Activated CD8-positive, alpha-beta T cell treated with anti-CD3 and anti-CD28 coated beads for 36 hours (primary cell): ENCODE measurements at regions not wholly inside any gene's neighbourhood (a gene's known extent, or its start where the extent isn't known, plus 50 kb on each side); places are given as distances from the start of the nearest gene placed in this dataset.

Experiments
- ATAC-seq: fragments of 200-7000 bp; cut with Tn5 transposase; one replicate; pipeline ENCODE4 v1.10.0; 2021; ENCODE audit warnings: mild to moderate bottlenecking, moderate library complexity
- CTCF ChIA-PET: fragments of 350-600 bp; sonication (Branson Sonifier 250); formaldehyde crosslinking; loops from one replicate; lab custom pipeline; 2021; ENCODE audit warnings: antibody characterized with exemption; lab: Charles Lee
- POLR2A ChIA-PET: fragments of 350-600 bp; sonication (Branson Sonifier 250); formaldehyde crosslinking; loops from one replicate; lab custom pipeline; 2021; ENCODE audit warnings: antibody characterized with exemption; lab: Charles Lee
- DNase-seq: peaks from one replicate; pipeline ENCODE4 v3.0.0-alpha.2; 2020
- H3K27ac Mint-ChIP-seq: one replicate; pipeline ENCODE4 v1.8.0; 2021; ENCODE audit warnings: mild to moderate bottlenecking, mixed read lengths
- H3K27me3 Mint-ChIP-seq: one replicate; pipeline ENCODE4 v1.8.0; 2021; ENCODE audit warnings: mixed read lengths
- H3K36me3 Mint-ChIP-seq: one replicate; pipeline ENCODE4 v1.8.0; 2021; ENCODE audit warnings: low read depth, mixed read lengths
- H3K4me1 Mint-ChIP-seq: one replicate; pipeline ENCODE4 v1.8.0; 2021; ENCODE audit warnings: low read depth, mixed read lengths
- H3K4me3 Mint-ChIP-seq: one replicate; pipeline ENCODE4 v1.8.0; 2021; ENCODE audit warnings: mild to moderate bottlenecking, moderate library complexity, mixed read lengths
- H3K9me3 Mint-ChIP-seq: one replicate; pipeline ENCODE4 v1.8.0; 2021; ENCODE audit warnings: mixed read lengths
- intact Hi-C: fragments of 100-400 bp; cut with micrococcal nuclease; formaldehyde crosslinking; loops from one replicate; pipeline ENCODE4 v1.10.0; 2022
- TF ChIP-seq, protein P1 (sequence below): fragments of 200-600 bp; IDR thresholded peaks from one replicate; pipeline ENCODE4 v1.8.0; 2022; ENCODE audit warnings: antibody characterized with exemption, mild to moderate bottlenecking

DNA sequence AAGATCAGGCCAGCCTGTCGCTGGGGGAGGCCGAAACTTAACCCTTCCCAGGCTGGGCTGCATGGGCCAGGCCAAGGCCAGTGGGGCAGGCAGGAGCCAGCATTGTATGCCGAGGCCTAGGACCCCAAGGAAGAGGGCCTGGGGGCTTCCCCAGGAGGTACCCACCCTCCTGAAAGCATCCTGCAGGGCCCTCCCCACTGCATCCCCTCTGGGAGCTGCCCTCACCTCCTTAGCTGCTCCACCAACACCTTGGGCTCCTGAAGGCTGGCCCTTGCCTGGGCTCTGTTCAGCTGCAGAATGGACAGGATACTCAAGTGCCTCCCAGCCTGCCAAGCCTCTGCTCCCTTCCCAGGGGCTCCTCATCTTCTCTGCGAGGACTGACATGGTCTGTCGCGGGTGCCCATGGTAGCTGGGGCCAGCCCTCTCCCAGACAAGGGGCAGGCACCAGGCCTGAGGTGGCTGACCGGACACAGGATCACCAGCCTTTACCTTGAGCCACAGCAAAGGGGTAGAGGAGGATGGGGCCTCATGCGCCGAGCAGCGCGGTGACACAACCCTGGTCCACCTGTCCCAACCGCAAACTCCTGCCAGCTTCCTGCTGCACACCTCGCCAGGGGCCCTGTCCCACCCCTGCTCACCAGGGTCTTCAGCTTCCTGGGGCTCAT, 94.2 kb downstream of the MICALL2 start:
- CTCF ChIA-PET: no interaction called here
- H3K4me1 Mint-ChIP-seq: no peaks in the 10 kb centered on the region
- H3K36me3 Mint-ChIP-seq: no peaks in the 10 kb centered on the region

GRCh38 chr7:1365846-1366245, 93.4 kb downstream of the MICALL2 start:
- TF ChIP-seq, protein P1, sequence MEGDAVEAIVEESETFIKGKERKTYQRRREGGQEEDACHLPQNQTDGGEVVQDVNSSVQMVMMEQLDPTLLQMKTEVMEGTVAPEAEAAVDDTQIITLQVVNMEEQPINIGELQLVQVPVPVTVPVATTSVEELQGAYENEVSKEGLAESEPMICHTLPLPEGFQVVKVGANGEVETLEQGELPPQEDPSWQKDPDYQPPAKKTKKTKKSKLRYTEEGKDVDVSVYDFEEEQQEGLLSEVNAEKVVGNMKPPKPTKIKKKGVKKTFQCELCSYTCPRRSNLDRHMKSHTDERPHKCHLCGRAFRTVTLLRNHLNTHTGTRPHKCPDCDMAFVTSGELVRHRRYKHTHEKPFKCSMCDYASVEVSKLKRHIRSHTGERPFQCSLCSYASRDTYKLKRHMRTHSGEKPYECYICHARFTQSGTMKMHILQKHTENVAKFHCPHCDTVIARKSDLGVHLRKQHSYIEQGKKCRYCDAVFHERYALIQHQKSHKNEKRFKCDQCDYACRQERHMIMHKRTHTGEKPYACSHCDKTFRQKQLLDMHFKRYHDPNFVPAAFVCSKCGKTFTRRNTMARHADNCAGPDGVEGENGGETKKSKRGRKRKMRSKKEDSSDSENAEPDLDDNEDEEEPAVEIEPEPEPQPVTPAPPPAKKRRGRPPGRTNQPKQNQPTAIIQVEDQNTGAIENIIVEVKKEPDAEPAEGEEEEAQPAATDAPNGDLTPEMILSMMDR: no peak
- CTCF ChIA-PET: no interaction called here
- intact Hi-C loops: no loop called here

More for the DNA sequence above, 94.2 kb downstream of the MICALL2 start:
- ATAC-seq (no peak), DNase-seq (no peak)
- H3K4me3 Mint-ChIP-seq: no peak overlapping the region
- peaks cover 3% of the 10 kb centered on the region for H3K9me3 Mint-ChIP-seq
- H3K27ac Mint-ChIP-seq: no peak overlapping the region
- H3K27me3 Mint-ChIP-seq: peaks cover 27% of the 10 kb centered on the region
- TF ChIP-seq, protein P1: no peak
- intact Hi-C loops: no loop called here
- POLR2A ChIA-PET: no interaction called here

GRCh38 chr7:1366801-1367405, 92.4 kb downstream of the MICALL2 start:
- H3K27me3 Mint-ChIP-seq: peaks cover 36% of the 10 kb centered on the region
- TF ChIP-seq, protein P1: no peak
- no peak overlapping the region for H3K4me3 Mint-ChIP-seq
- intact Hi-C loops: no loop called here
- no peak for DNase-seq
- H3K36me3 Mint-ChIP-seq: no peaks in the 10 kb centered on the region
- peaks cover 3% of the 10 kb centered on the region for H3K9me3 Mint-ChIP-seq
- no peak overlapping the region for H3K27ac Mint-ChIP-seq
- POLR2A ChIA-PET: no interaction called here
- H3K4me1 Mint-ChIP-seq: no peaks in the 10 kb centered on the region
- CTCF ChIA-PET: no interaction called here
- ATAC-seq: no peak

More at GRCh38 chr7:1365846-1366245, 93.4 kb downstream of the MICALL2 start:
- no peaks in the 10 kb centered on the region for H3K4me1 Mint-ChIP-seq
- H3K4me3 Mint-ChIP-seq: no peak overlapping the region
- no peak overlapping the region for H3K27ac Mint-ChIP-seq
- POLR2A ChIA-PET: no interaction called here
- peaks cover 35% of the 10 kb centered on the region for H3K27me3 Mint-ChIP-seq
- no peaks in the 10 kb centered on the region for H3K36me3 Mint-ChIP-seq
- H3K9me3 Mint-ChIP-seq: peaks cover 3% of the 10 kb centered on the region
- DNase-seq (no peak), ATAC-seq (no peak)

DNA sequence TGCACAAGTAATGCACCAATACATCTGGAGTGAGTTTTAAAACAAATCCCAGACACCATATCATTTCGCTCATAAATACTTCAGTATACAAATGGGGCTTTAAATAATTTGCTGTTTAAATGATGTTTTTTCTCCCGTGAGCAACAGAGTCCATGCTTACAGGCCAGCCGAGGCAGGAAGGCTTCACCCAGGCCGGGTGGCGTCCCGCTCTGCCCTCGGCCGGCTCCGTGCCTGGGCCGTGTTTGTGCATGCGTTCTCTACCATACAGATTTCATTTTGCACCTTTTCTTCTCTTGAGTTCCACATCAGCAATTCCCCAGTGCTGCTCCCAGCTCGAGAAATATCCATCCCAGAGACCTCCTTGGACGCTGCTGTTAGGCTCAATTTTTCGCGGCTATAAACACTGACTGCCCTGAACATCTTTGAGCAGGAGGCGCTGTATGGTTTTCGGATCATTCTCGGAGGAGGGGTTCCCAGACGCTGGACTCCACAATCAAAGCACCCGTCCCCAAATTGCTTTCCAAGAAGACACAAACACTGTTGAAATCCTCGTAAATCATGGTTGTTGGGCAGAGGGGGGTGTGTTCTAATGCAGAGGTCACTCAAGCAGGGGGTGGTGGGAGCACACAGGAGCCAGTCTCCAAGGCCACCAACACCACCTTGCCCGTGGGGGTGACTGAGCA, 91.6 kb downstream of the MICALL2 start:
- CTCF ChIA-PET: no interaction called here
- H3K4me3 Mint-ChIP-seq: no peak overlapping the region
- ATAC-seq (no peak), DNase-seq (no peak)
- peaks cover 36% of the 10 kb centered on the region for H3K27me3 Mint-ChIP-seq
- H3K27ac Mint-ChIP-seq: no peak overlapping the region
- POLR2A ChIA-PET: no interaction called here
- H3K36me3 Mint-ChIP-seq: no peaks in the 10 kb centered on the region
- TF ChIP-seq, protein P1: no peak
- intact Hi-C loops: no loop called here
- no peaks in the 10 kb centered on the region for H3K4me1 Mint-ChIP-seq
- H3K9me3 Mint-ChIP-seq: peaks cover 3% of the 10 kb centered on the region

GRCh38 chr7:1368184-1368681, 91.0 kb downstream of the MICALL2 start:
- Mint-ChIP-seq H3K27me3 (peaks cover 37% of the 10 kb centered on the region), H3K27ac (no peak overlapping the region), H3K4me3 (no peak overlapping the region), H3K36me3 (no peaks in the 10 kb centered on the region), H3K9me3 (peaks cover 3% of the 10 kb centered on the region), H3K4me1 (no peaks in the 10 kb centered on the region)
- ChIA-PET POLR2A (no interaction called here), CTCF (no interaction called here)
- DNase-seq (no peak), ATAC-seq (no peak)
- TF ChIP-seq, protein P1: no peak
- intact Hi-C loops: no loop called here
